Transverse colon (tissue), 4 donors: ENCODE measurements at regions not wholly inside any gene's neighbourhood (a gene's known extent, or its start where the extent isn't known, plus 50 kb on each side); places are given as distances from the start of the nearest gene placed in this dataset.

ENCODE experiments used
- DNase-seq: peaks from one replicate; pipeline ENCODE4 v3.0.0-alpha.2; 2019
- H3K27ac ChIP-seq, 4 donors: fragments of 200-600 bp; sonication (generic); 2 replicates each; pipeline ENCODE4 v1.5.1; 2016 to 2018; ENCODE audit warnings: inconsistent platforms in 4 of 4
- H3K27me3 ChIP-seq: fragments of 200-600 bp; sonication (generic); 2 replicates; pipeline ENCODE4 v1.5.1; 2017; ENCODE audit warnings: inconsistent platforms
- H3K36me3 ChIP-seq, 4 donors: fragments of 200-600 bp; sonication (generic); 2 replicates each; pipeline ENCODE4 v1.5.1; 2017 to 2019; ENCODE audit warnings: inconsistent platforms in 4 of 4
- H3K4me1 ChIP-seq, 4 donors: fragments of 200-600 bp; sonication (generic); 2 replicates each; pipeline ENCODE4 v1.5.1; 2017 to 2020; ENCODE audit warnings: inconsistent platforms in 4 of 4
- H3K4me3 ChIP-seq, 4 donors: fragments of 200-600 bp; sonication (generic); 1 replicate in 1 of 4; 2 replicates in 3 of 4; pipeline versions ENCODE4 v1.5.1 to v1.6.1; 2017 to 2019; ENCODE audit warnings: inconsistent platforms in 4 of 4
- H3K9me3 ChIP-seq, 2 donors: fragments of 200-600 bp; sonication (generic); 2 replicates each; pipeline ENCODE4 v1.5.1; 2017 to 2019; ENCODE audit warnings: inconsistent platforms in 2 of 2
- EP300 ChIP-seq: sonication (generic); formaldehyde crosslinking; IDR thresholded peaks from one replicate; pipeline ENCODE4 v1.6.1; 2017; ENCODE audit warnings: antibody characterized with exemption, low read depth
- POLR2A ChIP-seq: fragments of 450-650 bp; IDR thresholded peaks from one replicate; pipeline ENCODE4 v1.6.1; 2016; ENCODE audit warnings: antibody characterized with exemption, mild to moderate bottlenecking, moderate library complexity
- POLR2AphosphoS5 ChIP-seq, 3 donors: sonication (generic); formaldehyde crosslinking; IDR thresholded peaks; one replicate each; pipeline ENCODE4 v1.6.1; 2016; ENCODE audit warnings: antibody characterized with exemption in 3 of 3
- WGBS, 2 donors: methylation state at CpG; one replicate each; pipeline ENCODE4 v1.1.5; 2018; ENCODE audit warnings: low coverage in 1 of 2; 5-methylcytosine and 5-hydroxymethylcytosine counted together
- in situ Hi-C, 4 donors: fragments of 200-750 bp; cut with MboI; loops; one replicate each; pipeline versions ENCODE4 v1.15.0 to v1.15.1; 2017; ENCODE audit warnings: low sequenced_read_pairs in 3 of 4, low pct_ligation_motif_present in 1 of 4, low pct_unique_long_range_greater_than_20kb in 1 of 4
- intact Hi-C: fragments of 100-400 bp; cut with DNase I; formaldehyde crosslinking; loops from one replicate; pipeline ENCODE4 v1.15.1; 2023; ENCODE audit warnings: low total_unique reads
- TF ChIP-seq, protein P1 (sequence below), 5 experiments: fragments of 200-600 bp in 3 of 5; fragments of 450-650 bp in 2 of 5; sonication (generic) in 3 of 5; IDR thresholded peaks; 1 replicate in 2 of 5; 2 replicates in 3 of 5; pipeline ENCODE4 v1.5.1; 2016 to 2017; ENCODE audit warnings: antibody characterized with exemption in 5 of 5, inconsistent platforms in 3 of 5, mild to moderate bottlenecking in 2 of 5, moderate library complexity in 1 of 5

DNA sequence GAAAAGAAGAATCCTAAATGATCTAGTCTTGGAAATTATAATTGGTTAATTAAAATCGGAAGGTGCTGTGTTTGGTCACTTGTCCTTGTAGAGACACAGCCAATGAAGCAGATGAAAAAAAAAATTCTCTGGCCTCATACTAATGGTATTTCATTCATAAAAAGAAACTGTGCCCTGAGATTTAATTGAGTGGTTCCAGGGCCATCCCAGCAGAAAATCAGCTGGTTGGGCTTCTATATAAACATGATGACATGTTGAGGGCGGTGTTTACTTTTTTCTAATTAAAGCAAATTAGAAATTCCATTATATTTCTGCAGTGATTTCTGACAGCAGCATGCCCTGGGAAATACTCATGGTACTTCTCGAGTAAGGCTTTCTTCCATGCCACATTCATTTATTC, 191.9 kb upstream of the KCNJ16 start:
- no peaks in the 10 kb centered on the region for H3K27me3 ChIP-seq
- in situ Hi-C loops (no loop called here), intact Hi-C loops (no loop called here)
- H3K4me3 ChIP-seq, result no peak overlapping the region
- H3K9me3 ChIP-seq, result no peaks in the 10 kb centered on the region
- no peaks in the 10 kb centered on the region for H3K36me3 ChIP-seq
- DNase-seq, result no peak
- TF ChIP-seq POLR2A (no peak), EP300 (no peak)
- TF ChIP-seq, protein P1, sequence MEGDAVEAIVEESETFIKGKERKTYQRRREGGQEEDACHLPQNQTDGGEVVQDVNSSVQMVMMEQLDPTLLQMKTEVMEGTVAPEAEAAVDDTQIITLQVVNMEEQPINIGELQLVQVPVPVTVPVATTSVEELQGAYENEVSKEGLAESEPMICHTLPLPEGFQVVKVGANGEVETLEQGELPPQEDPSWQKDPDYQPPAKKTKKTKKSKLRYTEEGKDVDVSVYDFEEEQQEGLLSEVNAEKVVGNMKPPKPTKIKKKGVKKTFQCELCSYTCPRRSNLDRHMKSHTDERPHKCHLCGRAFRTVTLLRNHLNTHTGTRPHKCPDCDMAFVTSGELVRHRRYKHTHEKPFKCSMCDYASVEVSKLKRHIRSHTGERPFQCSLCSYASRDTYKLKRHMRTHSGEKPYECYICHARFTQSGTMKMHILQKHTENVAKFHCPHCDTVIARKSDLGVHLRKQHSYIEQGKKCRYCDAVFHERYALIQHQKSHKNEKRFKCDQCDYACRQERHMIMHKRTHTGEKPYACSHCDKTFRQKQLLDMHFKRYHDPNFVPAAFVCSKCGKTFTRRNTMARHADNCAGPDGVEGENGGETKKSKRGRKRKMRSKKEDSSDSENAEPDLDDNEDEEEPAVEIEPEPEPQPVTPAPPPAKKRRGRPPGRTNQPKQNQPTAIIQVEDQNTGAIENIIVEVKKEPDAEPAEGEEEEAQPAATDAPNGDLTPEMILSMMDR (IDR thresholded peaks at IDR 0.05), result no peak
- H3K27ac ChIP-seq, result no peak overlapping the region
- H3K4me1 ChIP-seq, result no peaks in the 10 kb centered on the region
- 72 to 86% methylated on average over 3 of the region's 3 CpGs for WGBS, 2 donors

DNA sequence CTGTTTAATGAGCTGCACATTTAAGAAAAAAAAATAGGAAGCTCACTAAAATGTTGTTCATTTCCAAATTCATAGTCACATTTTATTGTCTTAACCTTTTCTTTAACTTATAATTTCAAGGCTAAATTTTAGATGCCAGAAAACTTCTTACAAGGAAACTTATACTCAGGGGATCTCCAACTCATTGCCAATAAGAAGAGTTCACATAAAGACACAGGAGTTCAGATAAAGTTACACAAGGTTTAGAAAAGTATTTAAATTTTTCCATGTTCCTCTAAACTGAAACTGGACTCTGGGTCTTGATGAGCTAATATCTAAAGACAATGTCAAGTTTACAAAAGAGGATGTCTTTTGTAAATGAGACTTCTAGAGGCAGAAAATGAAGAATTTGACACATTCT, 190.7 kb upstream of the KCNJ16 start:
- no peak overlapping the region for H3K27ac ChIP-seq
- H3K4me1 ChIP-seq, result no peaks in the 10 kb centered on the region
- no peaks in the 10 kb centered on the region for H3K27me3 ChIP-seq
- TF ChIP-seq POLR2AphosphoS5 (IDR thresholded peaks at IDR 0.05) (no peak), POLR2A (no peak), EP300 (no peak)
- TF ChIP-seq, protein P1 (IDR thresholded peaks at IDR 0.05), result no peak
- DNase-seq, result no peak
- no peak overlapping the region for H3K4me3 ChIP-seq
- no peaks in the 10 kb centered on the region for H3K9me3 ChIP-seq
- intact Hi-C loops, result no loop called here
- in situ Hi-C loops, result no loop called here
- H3K36me3 ChIP-seq, result no peaks in the 10 kb centered on the region

DNA sequence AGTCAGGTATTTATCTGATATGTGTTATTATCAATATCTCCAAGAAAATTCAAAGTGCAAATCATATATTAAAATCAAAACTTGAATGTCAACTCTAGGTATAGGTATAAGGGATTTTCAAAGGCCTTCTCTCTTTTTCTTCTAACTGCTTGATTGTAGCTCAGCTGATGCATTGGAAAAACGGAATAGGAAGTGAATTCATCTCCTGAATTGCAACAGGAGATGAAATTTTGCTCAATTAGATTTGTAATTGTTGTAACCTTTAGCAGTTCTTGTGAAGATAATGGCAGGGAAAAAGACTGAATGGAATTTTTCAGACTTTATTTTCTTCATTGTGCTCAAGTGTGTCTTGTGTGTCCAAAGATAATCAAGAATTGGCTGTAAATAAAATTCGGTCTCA, 190.2 kb upstream of the KCNJ16 start:
- in situ Hi-C loops, result no loop called here
- TF ChIP-seq EP300, result no peak
- no peak for TF ChIP-seq POLR2A
- TF ChIP-seq, protein P1 (IDR thresholded peaks at IDR 0.05), result no peak
- no peak for TF ChIP-seq POLR2AphosphoS5 (IDR thresholded peaks at IDR 0.05)
- 68 to 70% methylated on average over 2 of the region's 2 CpGs for WGBS, 2 donors
- Histone ChIP-seq H3K27me3 (no peaks in the 10 kb centered on the region), H3K36me3 (no peaks in the 10 kb centered on the region), H3K27ac (no peak overlapping the region), H3K4me3 (no peak overlapping the region), H3K9me3 (no peaks in the 10 kb centered on the region), H3K4me1 (no peaks in the 10 kb centered on the region)
- no peak for DNase-seq
- intact Hi-C loops, result no loop called here

DNA sequence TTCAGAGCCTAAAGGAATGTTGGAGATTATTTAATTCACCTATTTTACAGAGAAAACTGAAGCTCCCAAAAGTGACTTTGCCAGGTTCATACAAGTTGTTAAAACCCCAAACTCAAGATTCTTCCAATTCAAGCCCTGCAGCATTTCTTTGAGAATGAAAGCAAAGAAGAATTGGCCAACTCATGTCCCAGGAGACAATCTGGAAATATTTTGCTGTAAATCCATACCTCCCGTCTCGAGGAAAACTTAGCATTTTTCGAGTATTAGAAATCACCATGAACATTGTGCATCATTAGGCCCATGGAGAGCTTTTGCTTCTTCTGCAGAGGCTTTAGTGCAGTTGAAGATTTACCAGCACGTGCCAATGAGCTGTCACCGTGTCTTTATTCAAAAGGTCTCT, 176.4 kb upstream of the KCNJ16 start:
- no peaks in the 10 kb centered on the region for H3K36me3 ChIP-seq
- 73 to 86% methylated on average over 3 to 5 of the region's 5 CpGs for WGBS, 2 donors
- no peak overlapping the region for H3K4me3 ChIP-seq
- in situ Hi-C loops (no loop called here), intact Hi-C loops (no loop called here)
- TF ChIP-seq, protein P1 (IDR thresholded peaks at IDR 0.05), result no peak
- TF ChIP-seq POLR2A, result no peak
- no peak for TF ChIP-seq POLR2AphosphoS5 (IDR thresholded peaks at IDR 0.05)
- no peak for TF ChIP-seq EP300
- H3K4me1 ChIP-seq, result no peaks in the 10 kb centered on the region
- no peak for DNase-seq
- H3K27ac ChIP-seq, result no peak overlapping the region
- no peaks in the 10 kb centered on the region for H3K27me3 ChIP-seq
- H3K9me3 ChIP-seq, result no peaks in the 10 kb centered on the region
